T-helper 17 cell (primary cell): ENCODE measurements at regions not wholly inside any gene's neighbourhood (a gene's known extent, or its start where the extent isn't known, plus 50 kb on each side); places are given as distances from the start of the nearest gene placed in this dataset.

Source experiments
- ATAC-seq: fragments of 150-1000 bp; cut with Tn5 transposase; 2 replicates; pipeline ENCODE4 v1.10.0; 2021; ENCODE audit warnings: mild to moderate bottlenecking, moderate library complexity
- DNase-seq, 3 donors: peaks; one replicate each; pipeline versions ENCODE4 v3.0.0 to v3.0.0-alpha.2; 2020 to 2021
- H3K9me3 ChIP-seq: one replicate; pipeline ENCODE4 v1.7.0; 2013; ENCODE audit warnings: low read length, mild to moderate bottlenecking; ENCODE audit not compliant: control insufficient read depth, poor library complexity, severe bottlenecking
- H3K27ac Mint-ChIP-seq: one replicate; pipeline ENCODE4 v1.8.0; 2022; ENCODE audit warnings: mild to moderate bottlenecking, moderate library complexity, mixed read lengths
- H3K27me3 Mint-ChIP-seq: one replicate; pipeline ENCODE4 v1.8.0; 2022; ENCODE audit warnings: mixed read lengths
- H3K36me3 Mint-ChIP-seq: one replicate; pipeline ENCODE4 v1.8.0; 2022; ENCODE audit warnings: low read depth, mixed read lengths
- H3K4me1 Mint-ChIP-seq: one replicate; pipeline ENCODE4 v1.8.0; 2022; ENCODE audit warnings: mild to moderate bottlenecking, mixed read lengths
- H3K4me3 Mint-ChIP-seq: one replicate; pipeline ENCODE4 v1.8.0; 2022; ENCODE audit warnings: mild to moderate bottlenecking, moderate library complexity, mixed read lengths

DNA sequence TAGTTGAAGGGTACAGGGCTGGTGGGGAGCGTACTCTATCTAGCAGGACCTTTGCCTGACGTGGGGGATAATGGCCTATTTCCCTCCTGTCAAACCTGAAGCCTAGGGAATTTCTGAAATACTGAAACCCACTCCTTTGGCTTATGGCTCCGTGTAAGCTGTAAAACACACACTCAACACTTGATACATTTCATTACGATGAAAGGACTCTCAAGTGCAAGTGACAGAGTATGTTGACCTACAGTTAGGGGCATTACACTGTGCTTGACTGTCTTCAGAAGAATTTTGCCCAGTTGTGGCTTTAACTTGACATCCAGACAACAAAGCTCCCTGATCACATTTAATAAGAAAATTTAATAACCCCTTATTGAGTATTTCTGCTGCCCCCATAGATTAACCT lies 194.3 kb downstream of the BAMBI start:
- ATAC-seq: no peak
- no peaks in the 10 kb centered on the region for H3K36me3 Mint-ChIP-seq
- no peaks in the 10 kb centered on the region for H3K4me1 Mint-ChIP-seq
- DNase-seq: no peak
- no peaks in the 10 kb centered on the region for H3K9me3 ChIP-seq
- no peak overlapping the region for H3K4me3 Mint-ChIP-seq
- no peak overlapping the region for H3K27ac Mint-ChIP-seq
- H3K27me3 Mint-ChIP-seq: peaks cover 10% of the 10 kb centered on the region

DNA sequence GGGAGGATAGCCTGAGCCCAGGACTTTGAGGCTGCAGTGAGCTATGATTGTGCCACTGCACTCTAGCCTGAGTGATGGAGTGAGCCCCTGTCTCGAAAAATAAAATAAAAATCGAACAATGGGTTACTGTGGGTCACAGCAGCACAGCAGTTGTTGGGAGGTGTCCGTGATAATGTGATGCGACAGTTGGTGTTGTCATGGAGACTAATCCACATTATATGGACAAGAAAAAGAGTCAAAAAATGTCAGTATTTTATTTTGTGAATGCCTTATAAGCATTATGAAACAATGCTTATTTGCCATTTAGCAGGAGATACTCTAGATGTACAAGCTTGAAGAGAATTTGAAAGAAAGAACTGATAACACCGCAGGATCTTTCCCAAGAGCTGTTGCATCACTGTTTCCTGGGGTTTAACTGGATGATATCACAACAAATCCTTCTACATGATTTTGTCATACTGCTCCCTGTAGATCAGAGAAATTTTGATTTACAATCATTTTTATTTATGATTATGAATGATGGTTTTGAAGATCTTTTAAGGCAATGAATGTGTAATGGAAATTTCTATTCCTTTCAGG lies 195.4 kb downstream of the BAMBI start:
- peaks cover 15% of the 10 kb centered on the region for H3K27me3 Mint-ChIP-seq
- no peak overlapping the region for H3K4me3 Mint-ChIP-seq
- no peaks in the 10 kb centered on the region for H3K36me3 Mint-ChIP-seq
- no peaks in the 10 kb centered on the region for H3K9me3 ChIP-seq
- DNase-seq (no peak), ATAC-seq (no peak)
- no peak overlapping the region for H3K27ac Mint-ChIP-seq
- H3K4me1 Mint-ChIP-seq: no peaks in the 10 kb centered on the region

DNA sequence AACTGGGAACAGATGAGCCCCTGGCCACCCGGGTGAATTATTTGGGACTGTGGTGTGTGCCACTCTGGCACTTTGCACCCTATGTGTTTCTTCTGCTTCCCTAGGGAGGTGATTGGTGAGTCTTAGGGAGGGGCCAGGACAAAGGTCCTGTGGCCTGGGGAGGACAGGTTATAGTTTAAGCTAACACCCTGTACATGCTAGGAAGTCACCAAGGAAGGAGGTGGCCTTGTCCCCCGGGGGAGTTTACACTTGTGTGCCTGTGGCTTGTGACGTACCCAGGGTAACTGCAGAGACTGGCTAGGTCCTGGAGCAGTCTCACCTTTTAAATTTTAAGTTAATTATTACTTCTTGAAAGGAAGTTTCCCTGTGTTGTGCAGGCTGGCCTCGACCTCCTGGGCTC lies 196.2 kb downstream of the BAMBI start:
- Mint-ChIP-seq H3K4me3 (no peak overlapping the region), H3K4me1 (no peaks in the 10 kb centered on the region), H3K27ac (no peak overlapping the region), H3K36me3 (no peaks in the 10 kb centered on the region), H3K27me3 (peaks cover 19% of the 10 kb centered on the region)
- no peaks in the 10 kb centered on the region for H3K9me3 ChIP-seq
- DNase-seq: no peak
- ATAC-seq: no peak

DNA sequence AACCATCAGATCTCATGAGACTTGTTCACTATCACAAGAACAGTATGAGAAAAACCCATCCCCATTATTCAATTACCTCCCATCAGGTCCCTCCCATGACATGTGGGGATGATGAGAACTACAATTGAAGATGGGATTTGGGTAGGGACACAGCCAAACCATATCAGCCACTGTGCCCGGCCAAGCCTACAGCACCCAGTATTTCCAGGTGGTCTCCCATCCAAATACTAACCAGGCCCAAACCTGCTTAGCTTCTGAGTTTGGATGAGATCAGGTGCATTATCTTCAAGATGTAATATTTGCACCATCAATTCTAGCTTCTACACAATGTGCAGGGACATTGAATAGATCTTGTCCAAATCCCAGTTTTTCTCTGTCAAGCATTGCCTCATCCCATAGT lies 196.9 kb downstream of the BAMBI start:
- Mint-ChIP-seq H3K4me3 (no peak overlapping the region), H3K27me3 (peaks cover 19% of the 10 kb centered on the region), H3K4me1 (no peaks in the 10 kb centered on the region), H3K27ac (no peak overlapping the region), H3K36me3 (no peaks in the 10 kb centered on the region)
- no peaks in the 10 kb centered on the region for H3K9me3 ChIP-seq
- ATAC-seq: no peak
- DNase-seq: no peak

DNA sequence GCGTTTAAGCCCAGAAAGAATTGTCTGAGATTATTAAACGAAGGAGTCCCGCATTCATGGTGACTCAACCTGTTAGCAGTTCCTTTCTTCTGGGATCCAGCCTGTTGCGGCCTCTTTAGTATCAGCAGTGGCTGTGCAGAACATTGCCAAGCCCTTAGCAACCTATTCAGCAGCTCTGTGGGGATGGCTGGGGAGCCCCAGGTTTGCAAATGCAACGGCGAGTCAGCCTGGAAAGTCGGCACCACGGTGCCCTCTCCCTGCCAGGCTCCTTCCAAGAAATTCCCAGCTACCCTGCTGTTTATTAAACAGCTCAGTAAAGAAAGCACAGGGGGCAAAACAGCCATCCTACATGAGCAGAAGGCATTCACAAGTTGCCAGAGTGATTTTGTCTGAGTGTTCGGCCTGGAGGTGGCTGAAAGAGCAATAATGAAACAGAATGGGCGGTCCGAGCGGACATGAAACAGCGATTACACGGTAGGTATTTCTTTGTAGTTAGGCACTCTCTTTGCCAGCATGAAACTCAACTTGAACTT lies 198.3 kb downstream of the BAMBI start:
- Mint-ChIP-seq H3K27ac (no peak overlapping the region), H3K36me3 (no peaks in the 10 kb centered on the region), H3K27me3 (peaks cover 28% of the 10 kb centered on the region), H3K4me3 (no peak overlapping the region), H3K4me1 (no peaks in the 10 kb centered on the region)
- ATAC-seq (no peak), DNase-seq (no peak)
- no peaks in the 10 kb centered on the region for H3K9me3 ChIP-seq

DNA sequence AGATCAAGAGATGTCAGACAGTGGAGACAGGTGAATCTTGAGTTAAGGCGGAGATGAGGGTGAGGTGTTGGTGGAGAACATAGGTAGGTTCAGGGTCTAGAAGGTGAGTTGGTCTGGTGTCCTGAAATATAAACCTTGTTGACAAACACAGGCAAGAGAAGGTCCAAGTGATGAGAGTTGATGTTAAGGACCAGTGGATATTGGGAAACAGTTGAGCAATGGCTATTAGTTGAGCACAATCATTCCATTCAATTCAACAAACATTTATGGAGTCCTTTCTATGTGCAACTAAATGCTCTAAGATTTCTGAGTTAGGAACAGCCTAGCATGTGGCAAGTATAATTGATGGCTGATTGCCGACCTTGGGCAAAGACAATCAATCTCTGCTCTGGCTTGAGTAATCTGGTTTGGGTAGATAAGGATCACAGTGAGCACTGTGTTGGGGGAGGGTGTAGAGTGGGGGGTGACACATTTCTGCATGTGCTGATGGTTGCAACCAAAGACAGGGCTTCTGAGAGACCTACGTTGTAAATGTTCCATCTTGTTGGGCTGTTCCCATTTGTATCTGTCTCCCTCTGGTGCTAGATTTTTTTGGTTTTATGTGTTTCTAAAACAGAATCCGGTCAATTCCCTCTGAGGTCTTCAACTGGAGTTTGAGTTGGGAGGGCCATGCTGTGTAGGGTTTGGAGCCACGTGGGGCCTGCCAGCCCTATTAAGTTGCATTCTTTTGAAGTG lies 201.1 kb downstream of the BAMBI start:
- Mint-ChIP-seq H3K27ac (no peak overlapping the region), H3K36me3 (no peaks in the 10 kb centered on the region), H3K27me3 (peaks cover 38% of the 10 kb centered on the region), H3K4me1 (no peaks in the 10 kb centered on the region), H3K4me3 (no peak overlapping the region)
- no peaks in the 10 kb centered on the region for H3K9me3 ChIP-seq
- DNase-seq: no peak
- ATAC-seq: no peak

DNA sequence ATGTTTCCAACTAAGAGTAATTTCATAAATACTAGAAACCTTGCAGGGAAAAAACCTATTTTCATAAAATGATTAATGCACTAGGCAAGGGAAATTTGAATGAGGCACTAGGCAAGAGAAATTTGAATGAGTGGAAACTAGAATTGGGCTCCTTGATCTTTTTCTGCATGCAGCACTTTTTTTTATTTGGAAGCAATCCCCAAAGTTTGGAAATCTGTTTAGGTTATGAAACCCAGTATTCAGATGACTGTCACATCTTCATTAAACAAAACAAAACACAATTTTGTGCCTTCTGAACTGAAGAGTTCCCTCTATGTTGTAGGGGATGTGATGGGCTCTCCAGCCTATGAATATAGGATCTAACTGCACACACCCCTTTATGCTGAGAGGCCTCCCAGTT lies 201.9 kb downstream of the BAMBI start:
- H3K36me3 Mint-ChIP-seq: no peaks in the 10 kb centered on the region
- no peak overlapping the region for H3K27ac Mint-ChIP-seq
- H3K27me3 Mint-ChIP-seq: peaks cover 44% of the 10 kb centered on the region
- no peak overlapping the region for H3K4me3 Mint-ChIP-seq
- H3K4me1 Mint-ChIP-seq: no peaks in the 10 kb centered on the region
- H3K9me3 ChIP-seq: no peaks in the 10 kb centered on the region
- ATAC-seq (no peak), DNase-seq (no peak)

DNA sequence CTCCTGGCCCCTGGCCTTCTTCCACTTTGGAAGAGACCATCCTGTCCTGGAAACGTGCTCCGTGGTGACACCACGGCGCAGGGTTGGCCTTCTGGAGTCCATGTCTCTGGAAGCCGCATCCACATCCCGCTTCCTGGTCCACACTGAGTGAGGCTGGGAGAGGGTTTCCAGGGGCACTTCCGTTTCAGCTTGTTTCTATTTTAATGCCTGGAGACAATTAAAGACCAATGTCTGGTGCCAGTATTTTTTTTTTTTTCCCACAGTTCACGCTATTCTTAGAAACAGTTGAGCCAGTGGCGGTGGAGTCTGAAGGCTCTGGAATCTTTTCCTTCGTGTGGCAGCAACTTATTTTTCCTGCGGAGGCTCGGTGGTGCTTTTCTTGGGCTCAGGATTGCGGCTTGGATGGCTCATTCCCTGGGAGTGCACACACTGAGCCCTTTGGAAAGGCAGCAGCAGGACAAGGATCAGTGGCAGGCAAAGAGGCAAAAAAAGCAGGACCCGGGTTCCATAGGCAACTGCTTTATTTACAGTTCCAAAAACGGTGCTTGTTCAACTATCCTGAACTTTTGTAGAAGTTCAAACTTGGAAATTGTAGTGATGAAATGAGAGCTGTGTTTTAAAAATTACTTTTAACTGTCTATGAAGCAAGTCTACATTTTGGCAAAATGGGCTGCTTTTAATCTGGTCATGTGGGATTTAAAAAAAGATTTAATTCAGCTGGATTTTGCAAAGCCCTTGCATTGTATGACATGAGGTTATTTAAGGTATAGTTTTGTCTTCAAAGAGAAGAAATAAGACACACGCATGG lies 202.8 kb downstream of the BAMBI start:
- ATAC-seq (no peak), DNase-seq (no peak)
- H3K27me3 Mint-ChIP-seq: peaks cover 40% of the 10 kb centered on the region
- no peaks in the 10 kb centered on the region for H3K4me1 Mint-ChIP-seq
- no peaks in the 10 kb centered on the region for H3K9me3 ChIP-seq
- no peak overlapping the region for H3K27ac Mint-ChIP-seq
- H3K36me3 Mint-ChIP-seq: no peaks in the 10 kb centered on the region
- H3K4me3 Mint-ChIP-seq: no peak overlapping the region

DNA sequence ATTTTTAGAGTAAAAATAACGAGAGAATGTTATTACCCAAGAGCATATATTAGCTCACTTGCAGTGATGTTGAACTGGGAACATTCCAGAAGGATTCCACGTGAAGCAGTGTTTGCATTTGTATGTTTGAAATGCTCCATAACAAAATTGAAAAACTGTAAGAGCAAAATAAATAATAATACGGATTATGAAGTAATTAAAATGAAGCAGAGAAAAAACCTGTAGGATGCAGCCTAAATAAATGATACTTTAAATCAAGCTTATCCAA lies 203.3 kb downstream of the BAMBI start:
- DNase-seq (no peak), ATAC-seq (no peak)
- Mint-ChIP-seq H3K36me3 (no peaks in the 10 kb centered on the region), H3K27me3 (peaks cover 38% of the 10 kb centered on the region), H3K4me1 (no peaks in the 10 kb centered on the region), H3K4me3 (no peak overlapping the region), H3K27ac (no peak overlapping the region)
- H3K9me3 ChIP-seq: no peaks in the 10 kb centered on the region

DNA sequence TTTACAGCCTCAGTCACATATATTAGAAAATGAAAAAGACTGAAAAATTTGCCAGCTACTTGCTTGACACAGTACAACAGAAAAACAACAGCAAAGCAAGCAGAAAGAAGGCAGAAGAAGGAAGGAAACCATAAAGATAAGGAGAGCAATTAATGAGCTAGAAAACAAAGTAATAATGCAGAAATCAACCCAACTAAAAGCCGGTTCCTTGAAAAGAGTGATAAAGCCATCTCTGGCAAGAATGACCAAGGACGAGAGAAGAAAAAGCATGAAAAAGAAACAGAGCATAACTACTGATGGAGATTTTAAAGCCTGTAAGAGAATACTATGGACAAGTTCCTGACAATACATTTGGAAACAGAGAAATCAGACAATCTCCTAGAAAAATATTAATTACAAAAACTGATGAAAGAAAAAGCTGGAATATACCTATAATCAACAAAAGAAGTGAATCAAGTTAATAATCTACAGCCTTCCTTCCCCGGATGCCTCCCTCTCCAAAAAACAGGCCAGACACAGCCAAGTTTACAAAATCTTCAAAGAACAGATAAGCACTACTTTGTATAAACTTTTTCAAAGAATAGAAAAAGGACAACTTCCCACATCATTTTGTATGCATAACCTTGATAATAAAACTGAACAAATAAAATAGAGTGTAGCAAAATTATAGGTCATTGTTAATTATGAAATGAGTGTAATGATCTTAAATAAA lies 204.0 kb downstream of the BAMBI start:
- Mint-ChIP-seq H3K36me3 (no peaks in the 10 kb centered on the region), H3K27me3 (peaks cover 34% of the 10 kb centered on the region), H3K4me1 (no peaks in the 10 kb centered on the region), H3K4me3 (no peak overlapping the region), H3K27ac (no peak overlapping the region)
- ATAC-seq (no peak), DNase-seq (no peak)
- H3K9me3 ChIP-seq: no peaks in the 10 kb centered on the region

DNA sequence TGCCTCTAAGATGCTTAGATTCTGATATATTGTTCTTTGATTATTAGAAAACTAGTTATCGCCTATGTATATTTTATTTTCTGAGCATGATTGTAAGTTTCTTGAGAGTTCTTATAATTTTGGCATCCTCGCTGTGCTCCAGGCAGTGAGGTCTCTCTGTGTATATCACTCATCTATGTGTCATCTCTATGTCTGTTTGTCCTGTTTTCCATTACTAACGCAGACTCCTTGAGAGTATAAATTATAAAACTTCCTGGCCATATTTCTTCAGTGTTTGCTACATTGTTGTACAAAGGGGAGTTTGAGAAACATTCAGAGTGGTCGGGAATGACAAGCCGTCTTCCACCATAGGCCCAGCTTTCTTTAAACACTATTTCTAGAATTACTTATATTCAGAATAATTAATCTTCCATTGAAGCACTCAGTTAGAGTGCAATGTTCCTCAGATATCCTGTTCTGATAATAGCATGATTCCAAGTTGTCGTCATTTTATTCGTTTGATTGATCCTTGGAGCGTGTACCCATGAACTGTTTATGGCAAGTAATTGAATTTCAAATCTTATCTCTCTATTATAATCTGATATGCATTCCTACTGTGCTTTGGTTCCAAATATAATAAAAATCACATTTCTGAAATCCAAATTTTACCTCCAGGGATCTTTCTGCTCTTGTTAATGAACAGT lies 206.6 kb downstream of the BAMBI start:
- no peak overlapping the region for H3K27ac Mint-ChIP-seq
- ATAC-seq (no peak), DNase-seq (no peak)
- H3K4me1 Mint-ChIP-seq: no peaks in the 10 kb centered on the region
- no peaks in the 10 kb centered on the region for H3K36me3 Mint-ChIP-seq
- no peaks in the 10 kb centered on the region for H3K9me3 ChIP-seq
- H3K4me3 Mint-ChIP-seq: no peak overlapping the region
- H3K27me3 Mint-ChIP-seq: peaks cover 25% of the 10 kb centered on the region

DNA sequence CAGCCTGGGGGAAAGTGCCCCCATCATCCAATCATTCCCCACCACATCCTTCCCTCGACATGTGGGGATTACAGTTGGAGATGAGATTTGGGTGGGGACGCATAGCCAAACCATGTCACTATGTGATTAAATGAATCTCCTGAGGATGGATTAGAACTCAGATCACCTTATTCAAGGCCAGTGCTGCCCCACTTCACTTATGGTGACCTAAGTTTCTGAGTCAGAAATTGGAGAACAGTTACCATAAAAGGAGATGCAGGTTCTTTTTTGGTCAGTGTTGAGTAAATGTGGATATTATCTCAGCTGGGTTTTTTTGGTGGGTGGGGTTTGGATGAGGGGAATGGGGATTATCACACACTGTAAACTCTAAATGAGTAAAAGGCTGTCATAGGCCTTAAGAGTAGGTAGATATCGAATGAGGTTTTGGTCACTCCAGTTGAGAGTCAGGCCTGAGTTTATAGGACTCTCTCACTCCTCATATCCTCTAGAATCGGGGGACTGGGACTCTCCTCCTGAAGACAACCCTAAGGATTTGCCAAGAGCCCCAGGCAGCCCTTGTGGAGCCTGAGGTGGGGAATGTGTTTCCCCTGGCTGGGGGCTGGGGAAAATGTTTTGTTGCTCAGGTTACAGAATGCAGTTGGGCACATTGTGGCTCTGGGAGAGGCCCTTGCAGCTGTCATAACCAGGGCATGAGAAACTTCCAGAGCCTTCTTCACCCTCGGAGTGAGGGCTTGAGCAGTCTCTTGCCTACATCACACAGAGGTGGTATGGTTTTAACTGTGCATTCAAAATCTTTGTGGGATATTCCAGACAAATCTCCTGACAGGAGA lies 213.0 kb downstream of the BAMBI start:
- ATAC-seq (no peak), DNase-seq (no peak)
- no peaks in the 10 kb centered on the region for H3K9me3 ChIP-seq
- Mint-ChIP-seq H3K27ac (no peak overlapping the region), H3K36me3 (no peaks in the 10 kb centered on the region), H3K27me3 (no peaks in the 10 kb centered on the region), H3K4me3 (no peak overlapping the region), H3K4me1 (no peaks in the 10 kb centered on the region)
